GM18870 (cell line): ENCODE measurements at regions not wholly inside any gene's neighbourhood (a gene's known extent, or its start where the extent isn't known, plus 50 kb on each side); places are given as distances from the start of the nearest gene placed in this dataset.

Experiments used
- ATAC-seq: cut with Tn5 transposase; IDR thresholded peaks from one replicate; pipeline ENCODE4 v1.9.1; 2021; ENCODE audit warnings: moderate library complexity; ENCODE audit not compliant: unreplicated experiment

DNA sequence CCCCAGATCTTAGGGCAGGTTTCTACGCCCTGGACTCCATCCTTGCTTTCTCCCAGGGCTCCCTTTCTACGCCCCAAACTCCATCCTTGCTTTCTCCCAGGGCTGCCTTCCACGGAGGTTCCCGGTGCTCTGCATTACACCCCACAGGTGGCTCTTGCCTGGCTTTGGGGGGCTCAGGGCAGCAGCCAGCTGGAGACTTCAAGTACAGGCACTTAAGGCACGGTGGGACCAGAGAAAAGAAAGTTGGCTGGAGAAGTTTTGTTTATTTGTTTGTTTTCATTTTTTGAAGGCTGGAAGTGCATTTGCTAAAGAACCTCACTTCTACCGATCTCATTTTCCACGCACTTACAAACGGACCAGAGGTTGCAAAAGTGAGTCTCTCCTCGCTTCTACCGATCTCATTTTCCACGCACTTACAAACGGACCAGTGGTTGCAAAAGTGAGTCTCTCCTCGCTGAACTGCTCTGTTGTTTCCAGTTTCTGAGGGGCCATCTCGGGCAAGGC, 103.8 kb upstream of the MED13L start:
- no peak for ATAC-seq

- no peak for ATAC-seq
Observed at GRCh38 chr12:116381744-116382685, 104.5 kb upstream of the MED13L start.

DNA sequence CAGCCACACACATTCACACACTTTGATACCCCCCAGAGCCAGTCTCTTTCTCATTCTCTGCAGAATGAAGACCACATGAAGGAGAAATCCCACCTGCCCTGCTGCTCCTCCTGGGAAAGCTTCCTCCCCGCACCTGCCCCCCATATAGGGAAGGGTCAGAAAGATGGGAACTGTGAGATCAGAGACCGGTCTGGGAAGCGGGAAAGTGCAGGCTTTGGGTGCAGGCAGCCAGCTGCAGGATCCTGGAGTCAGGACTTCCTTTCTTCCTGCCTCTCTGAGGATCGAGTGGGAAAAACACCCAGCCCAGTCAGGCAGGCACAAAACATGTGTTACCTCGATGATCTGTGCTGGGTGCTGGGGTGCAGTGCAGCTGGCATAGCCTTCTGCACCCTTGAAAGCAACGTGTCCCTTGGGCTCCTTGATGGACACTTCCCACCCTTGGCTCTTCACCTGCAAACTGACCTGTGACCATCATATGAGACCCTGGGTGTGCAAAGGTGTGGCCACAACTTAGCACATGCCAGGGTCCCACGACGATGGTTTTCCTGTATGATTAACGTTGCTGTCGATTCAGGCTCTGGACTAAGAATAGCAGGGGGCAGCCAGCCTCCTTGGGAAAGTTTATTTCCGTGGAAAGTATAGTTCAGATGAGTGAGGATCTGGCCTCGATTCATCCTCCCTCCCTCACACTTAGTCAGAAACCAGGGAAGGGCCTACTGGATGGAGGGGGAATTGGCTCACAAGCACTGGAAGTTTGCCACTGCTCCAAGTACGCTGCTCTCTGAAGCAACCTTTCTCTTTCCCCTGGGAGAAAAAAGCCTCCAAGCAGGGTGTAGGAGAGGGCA, 105.4 kb upstream of the MED13L start:
- no peak for ATAC-seq

- no peak for ATAC-seq
Observed at GRCh38 chr12:116384175-116384574, 106.7 kb upstream of the MED13L start.

- no peak for ATAC-seq
Observed at GRCh38 chr12:116384691-116385485, 107.4 kb upstream of the MED13L start.

DNA sequence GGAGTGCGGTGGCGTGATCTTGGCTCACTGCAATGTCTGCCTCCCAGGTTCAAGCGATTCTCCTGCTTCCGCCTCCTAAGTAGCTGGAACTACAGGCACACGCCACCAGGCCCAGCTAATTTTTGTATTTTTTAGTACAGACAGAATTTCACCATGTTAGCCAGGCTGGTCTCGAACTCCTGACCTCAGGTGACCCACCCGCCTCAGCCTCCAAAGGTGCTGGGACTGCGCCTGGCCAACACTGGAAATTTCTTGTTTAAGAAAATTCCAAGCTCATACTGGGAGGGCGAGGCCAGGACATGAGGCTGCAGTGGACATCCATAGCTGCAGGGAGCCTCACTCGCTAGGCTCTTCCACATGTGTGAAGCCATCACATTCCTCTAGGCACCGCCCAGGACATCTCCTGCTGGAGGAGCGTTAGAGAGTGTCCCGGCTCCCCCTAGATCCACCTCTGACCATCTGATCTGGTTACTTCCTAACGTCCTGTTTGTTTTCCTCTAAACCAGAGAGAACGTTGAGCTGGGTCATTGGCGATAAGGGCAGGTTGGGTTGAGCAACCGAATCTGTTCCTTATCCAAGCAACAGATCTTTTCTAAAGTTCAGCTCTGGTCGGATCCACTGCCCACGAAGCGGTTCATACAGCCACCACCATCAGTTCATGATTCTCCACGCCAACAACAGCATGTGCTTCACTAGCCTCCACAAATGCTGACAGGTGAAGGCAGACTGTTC, 108.2 kb upstream of the MED13L start:
- ATAC-seq = no peak

GRCh38 chr12:116389326-116389725, 111.8 kb upstream of the MED13L start:
- ATAC-seq = no peak

- ATAC-seq = no peak
Observed at GRCh38 chr12:116389990-116390389, 112.5 kb upstream of the MED13L start.

DNA sequence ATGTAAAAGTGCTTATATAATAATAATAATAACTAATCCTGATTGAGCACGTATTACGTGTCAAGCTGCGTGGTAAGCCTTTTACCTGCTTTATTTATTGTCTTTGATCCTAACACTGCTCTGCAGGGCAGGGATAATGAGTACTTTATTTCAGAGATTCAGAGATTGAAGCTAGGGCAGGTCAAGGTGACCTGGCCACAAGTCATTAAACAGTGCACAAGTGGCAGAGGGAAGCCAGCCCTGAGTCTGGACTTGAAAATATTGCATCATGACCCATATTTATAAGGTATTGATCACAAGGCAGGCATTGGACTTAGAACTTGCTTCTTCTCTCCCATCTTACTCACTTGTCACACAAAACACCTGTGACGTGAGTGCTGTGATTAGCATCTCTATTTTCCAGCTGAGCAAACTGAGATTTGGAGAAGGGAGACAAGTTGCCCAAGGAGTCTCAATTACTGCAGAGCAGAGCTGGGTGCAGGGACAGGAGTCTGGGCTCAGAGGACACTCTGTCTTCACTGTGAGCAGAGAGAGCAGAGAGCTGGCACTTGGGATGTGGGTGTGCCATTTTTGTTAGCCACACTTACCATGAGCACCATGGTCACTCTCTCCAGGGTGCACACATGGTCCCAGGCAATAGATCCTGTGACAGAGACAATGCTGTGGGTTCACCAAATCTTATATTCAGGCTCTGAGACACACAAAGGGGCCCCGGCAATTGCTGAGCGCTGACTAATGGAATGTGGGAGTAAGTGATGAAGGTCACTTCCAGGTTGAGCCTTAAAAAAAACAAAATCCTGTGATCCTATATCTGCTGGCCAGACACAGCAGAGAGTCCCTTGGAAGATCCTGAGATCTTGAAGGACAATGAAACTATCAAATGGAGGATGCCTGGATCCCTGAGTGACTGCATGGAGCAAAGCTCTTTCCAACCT, 113.2 kb upstream of the MED13L start:
- no peak for ATAC-seq

GRCh38 chr12:116391501-116391900, 114.0 kb upstream of the MED13L start:
- no peak for ATAC-seq

GRCh38 chr12:116392061-116392460, 114.6 kb upstream of the MED13L start:
- ATAC-seq = no peak

- no peak for ATAC-seq
Observed at GRCh38 chr12:116393255-116393654, 115.8 kb upstream of the MED13L start.

DNA sequence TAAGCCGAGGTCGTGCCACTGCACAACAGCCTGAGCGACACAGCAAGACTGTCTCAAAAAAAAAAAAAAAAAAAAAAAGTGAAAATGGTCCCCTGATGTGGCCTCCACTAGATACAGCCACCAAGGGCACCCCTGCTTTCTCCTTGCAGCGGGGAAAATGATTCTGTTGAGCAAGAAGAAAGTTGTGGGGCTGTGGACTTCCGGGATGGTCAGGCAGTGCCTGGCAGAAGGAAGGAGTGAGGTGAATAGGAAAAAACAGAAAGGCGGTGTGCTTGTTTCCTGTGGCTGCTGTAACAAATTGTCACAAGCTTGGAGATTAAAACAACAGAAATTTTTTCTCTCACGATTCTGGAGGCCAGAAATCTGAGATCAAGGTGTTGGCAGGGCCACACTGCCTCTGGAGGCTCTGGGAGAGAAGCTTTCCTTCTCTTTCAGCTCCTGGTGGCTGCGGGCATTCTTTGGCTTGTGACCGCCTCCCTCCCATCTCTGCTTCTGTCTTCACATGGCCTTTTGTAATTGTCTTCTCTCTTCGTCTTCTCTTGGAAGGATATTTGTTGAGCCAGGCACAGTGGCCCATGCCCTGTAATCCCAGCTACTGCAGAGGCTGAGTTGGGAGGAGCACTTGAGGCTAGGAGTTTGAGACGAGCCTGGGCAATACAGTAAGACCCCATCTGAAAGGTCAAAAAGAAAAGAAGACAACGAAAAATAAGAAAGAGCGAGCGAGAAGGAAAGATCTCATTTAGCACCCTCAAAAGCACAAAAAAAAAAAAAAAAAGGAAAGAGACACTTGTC, 116.6 kb upstream of the MED13L start:
- ATAC-seq = no peak

GRCh38 chr12:116395396-116395795, 117.9 kb upstream of the MED13L start:
- no peak for ATAC-seq

- ATAC-seq = no peak
Observed at GRCh38 chr12:116397148-116397547, 119.7 kb upstream of the MED13L start.

- ATAC-seq = no peak
Observed at GRCh38 chr12:116398193-116398592, 120.7 kb upstream of the MED13L start.

DNA sequence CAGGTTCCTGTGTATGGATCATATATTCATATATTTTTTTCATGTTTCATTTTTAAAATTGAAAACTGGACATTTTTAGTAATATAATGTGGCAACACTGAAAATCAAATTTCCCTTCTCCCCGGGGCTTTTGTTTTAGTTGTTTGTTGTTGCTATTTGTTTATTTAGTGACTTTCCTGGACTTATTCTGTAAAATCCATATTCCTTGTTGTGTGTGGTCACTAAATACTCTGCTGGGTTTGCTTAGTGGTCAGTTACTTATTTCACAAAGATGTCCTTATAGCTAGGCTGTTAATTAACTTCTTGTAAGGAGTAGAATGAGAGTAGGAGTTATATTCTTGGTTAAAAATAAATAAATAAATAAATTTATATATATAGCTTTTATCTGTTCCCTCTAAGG, 121.6 kb upstream of the MED13L start:
- no peak for ATAC-seq

DNA sequence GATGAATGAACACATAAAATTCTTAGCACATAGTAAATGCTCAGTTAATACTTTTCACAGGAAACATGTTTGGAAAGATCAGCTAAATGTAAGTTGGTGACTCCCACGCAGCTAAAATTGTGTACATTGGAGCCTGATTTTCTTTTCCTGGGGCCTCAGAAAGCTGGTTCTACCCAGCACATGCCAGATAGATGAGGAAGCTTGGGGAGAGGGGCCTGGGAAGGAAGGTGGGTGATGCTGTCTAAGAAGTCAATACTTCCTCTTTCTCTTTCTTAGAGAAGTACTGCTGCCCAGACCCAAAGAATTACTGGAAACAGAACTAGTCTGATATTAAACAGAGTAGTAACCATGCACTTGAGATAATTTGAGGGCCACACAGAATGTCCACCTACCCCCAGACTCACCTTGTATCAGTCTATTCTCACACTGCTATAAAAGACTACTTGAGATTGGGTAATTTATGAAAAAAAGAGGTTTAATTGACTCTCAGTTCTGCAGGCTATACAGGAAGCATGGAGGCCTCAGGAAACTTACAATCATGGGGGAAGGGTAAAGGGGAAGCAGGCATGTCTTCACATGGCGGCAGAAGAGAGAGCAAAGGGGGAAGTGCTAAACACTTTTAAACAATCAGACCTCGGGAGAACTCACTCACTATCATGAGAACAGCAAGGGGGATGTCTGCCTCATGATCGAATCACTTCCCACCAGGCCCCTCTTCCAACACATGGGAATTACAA, 123.3 kb upstream of the MED13L start:
- ATAC-seq = no peak
